ENCODE measurements at regions not wholly inside any gene's neighbourhood (a gene's known extent, or its start where the extent isn't known, plus 50 kb on each side); places are given as distances from the start of the nearest gene placed in this dataset.

DNA sequence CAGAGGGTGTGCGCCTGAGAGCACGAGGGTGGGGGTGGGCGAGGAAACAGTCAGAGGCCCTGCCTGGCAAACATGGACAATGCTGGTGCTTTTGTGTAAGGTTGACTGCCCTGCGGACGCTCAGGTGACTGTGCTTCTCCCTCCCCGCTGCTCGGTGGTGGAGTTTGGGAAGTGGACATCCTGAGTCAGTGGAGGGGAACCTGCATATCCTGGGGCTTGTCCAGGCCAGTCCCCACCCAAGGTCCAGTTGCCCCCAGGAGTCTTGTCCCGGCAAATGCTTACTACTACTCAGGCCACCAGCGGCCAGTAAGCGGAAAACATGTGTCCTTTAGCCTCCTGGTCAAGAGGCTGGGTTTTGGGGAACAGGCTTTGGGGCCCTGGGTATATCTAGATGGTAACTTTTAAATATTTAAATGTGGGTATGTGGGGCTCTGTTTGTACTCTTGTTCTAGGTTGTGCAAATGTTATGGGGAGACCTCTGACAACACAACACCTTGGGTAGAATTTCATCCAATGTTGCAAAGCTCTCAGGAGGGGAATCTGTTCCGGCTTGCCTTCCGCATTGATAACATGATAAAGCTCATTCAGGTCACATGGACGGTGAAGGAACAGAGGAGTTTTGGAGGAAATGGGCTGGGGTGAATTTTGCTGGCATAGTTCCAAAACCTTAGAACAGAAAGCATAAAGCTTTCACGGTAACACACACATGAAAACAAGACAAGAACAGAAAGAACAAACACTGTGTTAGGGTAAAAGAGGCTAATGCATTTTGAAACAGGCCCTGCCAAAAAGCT, 364.9 kb downstream of the PRDM2 start:
- ChIA-PET CTCF (interaction anchor here (0.7 kb wide), 1 partner anchor 99 kb away, joined by 3 read pairs; no protein-coding TSS in a partner anchor), POLR2A (ENCODE audit: low non-redundant PET) (no interaction called here)
- no peak for DNase-seq (ENCODE audit: low spot score)
- Histone ChIP-seq H3K36me3 (ENCODE audit: insufficient read depth, low read length, poor library complexity, severe bottlenecking) (no peaks in the 10 kb centered on the region), H3K27me3 (replicated peaks; ENCODE audit: insufficient read depth, low read depth, low read length, poor library complexity) (no peaks in the 10 kb centered on the region), H3K4me1 (ENCODE audit: insufficient read depth, low read length, poor library complexity, severe bottlenecking) (no peaks in the 10 kb centered on the region), H3K4me3 (ENCODE audit: low read depth, low read length, poor library complexity, severe bottlenecking) (no peak overlapping the region), H3K9me3 (ENCODE audit: low read depth, low read length, poor library complexity, severe bottlenecking) (no peaks in the 10 kb centered on the region), H3K27ac (ENCODE audit: low read depth, low read length, poor library complexity, severe bottlenecking) (no peak overlapping the region)
- intact Hi-C loops (cut with micrococcal nuclease; ENCODE audit: unreplicated experiment) = no loop called here
- TF ChIP-seq CTCF (conservative IDR thresholded peaks at IDR 0.05; ENCODE audit: low read depth, low read length) = no peak
- no peak for TF ChIP-seq EZH2 (IDR thresholded peaks at IDR 0.05; ENCODE audit: borderline replicate concordance, low read depth, low read length, poor library complexity, severe bottlenecking)
- BruUV-seq (replicated peaks) = no TSS peak

DNA sequence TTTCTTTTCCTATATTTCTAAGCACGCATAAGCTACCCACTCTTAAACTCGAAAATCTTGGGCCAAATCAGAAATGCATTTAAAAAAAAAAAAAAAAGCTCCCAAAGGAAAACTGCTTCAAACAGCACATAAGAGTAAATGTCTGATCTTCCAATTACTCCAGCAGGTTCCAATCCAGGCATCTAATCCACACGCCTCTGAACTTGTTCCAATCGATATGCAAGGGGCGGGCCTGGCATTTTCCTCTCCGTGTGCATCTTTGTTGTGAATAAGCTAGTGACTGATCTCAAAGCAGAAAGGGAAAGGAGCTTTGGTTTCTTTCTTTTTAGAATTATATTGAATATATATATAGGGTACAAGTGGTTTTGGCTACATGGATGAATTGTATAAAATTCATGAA, 365.5 kb downstream of the PRDM2 start:
- CTCF ChIA-PET = interaction anchor here (0.7 kb wide), 1 partner anchor 100 kb away, joined by 3 read pairs; no protein-coding TSS in a partner anchor

DNA sequence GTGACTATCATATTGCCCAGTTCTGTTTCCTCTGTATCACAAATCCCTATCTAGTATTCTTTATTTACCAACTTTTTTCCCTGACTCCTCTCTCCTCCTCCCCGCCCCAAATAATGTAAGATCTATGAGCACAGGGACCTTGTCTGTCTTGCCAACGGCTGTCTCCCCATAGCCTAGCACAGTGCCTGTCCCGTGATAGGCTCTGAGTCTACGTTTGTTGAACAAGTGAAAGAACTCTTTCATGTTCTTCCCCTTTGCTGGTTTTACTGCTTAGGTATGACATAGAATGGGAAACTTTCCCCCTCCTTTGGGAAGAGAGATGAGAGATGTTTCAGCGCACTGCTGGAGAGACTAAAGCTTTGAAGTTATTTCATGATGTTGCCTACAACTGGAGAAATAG, 367.0 kb downstream of the PRDM2 start:
- BruUV-seq (replicated peaks) = no TSS peak
- no peaks in the 10 kb centered on the region for H3K4me1 ChIP-seq (ENCODE audit: insufficient read depth, low read length, poor library complexity, severe bottlenecking)
- H3K4me3 ChIP-seq (ENCODE audit: low read depth, low read length, poor library complexity, severe bottlenecking) = no peak overlapping the region
- H3K27ac ChIP-seq (ENCODE audit: low read depth, low read length, poor library complexity, severe bottlenecking) = no peak overlapping the region
- H3K36me3 ChIP-seq (ENCODE audit: insufficient read depth, low read length, poor library complexity, severe bottlenecking) = no peaks in the 10 kb centered on the region
- H3K9me3 ChIP-seq (ENCODE audit: low read depth, low read length, poor library complexity, severe bottlenecking) = no peaks in the 10 kb centered on the region
- TF ChIP-seq CTCF (conservative IDR thresholded peaks at IDR 0.05; ENCODE audit: low read depth, low read length) (no peak), EZH2 (IDR thresholded peaks at IDR 0.05; ENCODE audit: borderline replicate concordance, low read depth, low read length, poor library complexity, severe bottlenecking) (no peak)
- intact Hi-C loops (cut with micrococcal nuclease; ENCODE audit: unreplicated experiment) = no loop called here
- no peaks in the 10 kb centered on the region for H3K27me3 ChIP-seq (replicated peaks; ENCODE audit: insufficient read depth, low read depth, low read length, poor library complexity)
- ChIA-PET POLR2A (ENCODE audit: low non-redundant PET) (no interaction called here), CTCF (no interaction called here)
- no peak for DNase-seq (ENCODE audit: low spot score)

More for the DNA sequence above, 365.5 kb downstream of the PRDM2 start:
- Histone ChIP-seq H3K4me1 (ENCODE audit: insufficient read depth, low read length, poor library complexity, severe bottlenecking) (no peaks in the 10 kb centered on the region), H3K9me3 (ENCODE audit: low read depth, low read length, poor library complexity, severe bottlenecking) (no peaks in the 10 kb centered on the region), H3K36me3 (ENCODE audit: insufficient read depth, low read length, poor library complexity, severe bottlenecking) (no peaks in the 10 kb centered on the region), H3K27ac (ENCODE audit: low read depth, low read length, poor library complexity, severe bottlenecking) (no peak overlapping the region), H3K27me3 (replicated peaks; ENCODE audit: insufficient read depth, low read depth, low read length, poor library complexity) (no peaks in the 10 kb centered on the region), H3K4me3 (ENCODE audit: low read depth, low read length, poor library complexity, severe bottlenecking) (no peak overlapping the region)
- BruUV-seq (replicated peaks) = no TSS peak
- POLR2A ChIA-PET (ENCODE audit: low non-redundant PET) = no interaction called here
- TF ChIP-seq EZH2 (IDR thresholded peaks at IDR 0.05; ENCODE audit: borderline replicate concordance, low read depth, low read length, poor library complexity, severe bottlenecking) = no peak
- DNase-seq (ENCODE audit: low spot score) = no peak
- intact Hi-C loops (cut with micrococcal nuclease; ENCODE audit: unreplicated experiment) = no loop called here

GRCh38 chr1:14067711-14068110, 367.7 kb downstream of the PRDM2 start:
- no peak for TF ChIP-seq CTCF (conservative IDR thresholded peaks at IDR 0.05; ENCODE audit: low read depth, low read length)
- no peak for TF ChIP-seq EZH2 (IDR thresholded peaks at IDR 0.05; ENCODE audit: borderline replicate concordance, low read depth, low read length, poor library complexity, severe bottlenecking)
- Histone ChIP-seq H3K9me3 (ENCODE audit: low read depth, low read length, poor library complexity, severe bottlenecking) (no peaks in the 10 kb centered on the region), H3K36me3 (ENCODE audit: insufficient read depth, low read length, poor library complexity, severe bottlenecking) (no peaks in the 10 kb centered on the region), H3K27me3 (replicated peaks; ENCODE audit: insufficient read depth, low read depth, low read length, poor library complexity) (no peaks in the 10 kb centered on the region), H3K4me1 (ENCODE audit: insufficient read depth, low read length, poor library complexity, severe bottlenecking) (no peaks in the 10 kb centered on the region), H3K27ac (ENCODE audit: low read depth, low read length, poor library complexity, severe bottlenecking) (no peak overlapping the region), H3K4me3 (ENCODE audit: low read depth, low read length, poor library complexity, severe bottlenecking) (no peak overlapping the region)
- POLR2A ChIA-PET (ENCODE audit: low non-redundant PET) = no interaction called here
- no peak for DNase-seq (ENCODE audit: low spot score)
- CTCF ChIA-PET = no interaction called here
- intact Hi-C loops (cut with micrococcal nuclease; ENCODE audit: unreplicated experiment) = no loop called here
- BruUV-seq (replicated peaks) = no TSS peak

Measured in A673 (cell line).